Fibroblast of lung (primary cell): ENCODE measurements at regions not wholly inside any gene's neighbourhood (a gene's known extent, or its start where the extent isn't known, plus 50 kb on each side); places are given as distances from the start of the nearest gene placed in this dataset.

Experiments used
- DNase-seq, 2 donors: peaks; one replicate each; pipeline versions ENCODE4 v3.0.0 to v3.0.0-alpha.2; 2010; ENCODE audit warnings: low read depth in 2 of 2
- H2AFZ ChIP-seq: 2 replicates; pipeline ENCODE4 v1.5.1; 2012; ENCODE audit warnings: low read length, control low read depth, inconsistent platforms
- H3K27ac ChIP-seq: 2 replicates; pipeline ENCODE4 v1.5.1; 2011; ENCODE audit warnings: low read length, control low read depth; ENCODE audit not compliant: insufficient read depth
- H3K27me3 ChIP-seq: 2 replicates; pipeline ENCODE4 v1.5.1; 2011; ENCODE audit warnings: mild to moderate bottlenecking, low read length; ENCODE audit not compliant: control insufficient read depth, insufficient read depth
- H3K36me3 ChIP-seq: 2 replicates; pipeline ENCODE4 v1.5.1; 2011; ENCODE audit warnings: low read length; ENCODE audit not compliant: control insufficient read depth, insufficient read depth
- H3K4me1 ChIP-seq: 2 replicates; pipeline ENCODE4 v1.5.1; 2011; ENCODE audit warnings: low read length; ENCODE audit not compliant: control insufficient read depth, insufficient read depth; ENCODE audit errors: extremely low read depth
- H3K4me2 ChIP-seq: 2 replicates; pipeline ENCODE4 v1.5.1; 2011; ENCODE audit warnings: low read length, control low read depth; ENCODE audit not compliant: insufficient read depth; ENCODE audit errors: extremely low read depth
- H3K4me3 ChIP-seq, 4 experiments: fragments of 200-600 bp in 1 of 4; sonication (generic) in 1 of 4; replicated peaks in 1 of 4; 2 replicates each; pipeline ENCODE4 v1.5.1; 2011 to 2016; ENCODE audit warnings: low read length in 4 of 4, low read depth in 3 of 4, mild to moderate bottlenecking in 3 of 4, control low read depth in 2 of 4, inconsistent platforms in 1 of 4, mixed read lengths in 1 of 4; ENCODE audit not compliant: insufficient read depth in 1 of 4; ENCODE audit errors: control extremely low read depth in 1 of 4
- H3K79me2 ChIP-seq: 2 replicates; pipeline ENCODE4 v1.5.1; 2012; ENCODE audit warnings: mild to moderate bottlenecking, low read length, inconsistent platforms; ENCODE audit not compliant: control insufficient read depth, insufficient read depth
- H3K9ac ChIP-seq: 2 replicates; pipeline ENCODE4 v1.5.1; 2011; ENCODE audit warnings: mild to moderate bottlenecking, low read length, control low read depth; ENCODE audit not compliant: insufficient read depth
- H3K9me3 ChIP-seq: 2 replicates; pipeline ENCODE4 v1.5.1; 2012; ENCODE audit warnings: low read depth, low read length; ENCODE audit not compliant: control insufficient read depth, insufficient read depth
- H4K20me1 ChIP-seq: 2 replicates; pipeline ENCODE4 v1.5.1; 2011; ENCODE audit warnings: low read length; ENCODE audit not compliant: control insufficient read depth, insufficient read depth; ENCODE audit errors: extremely low read depth
- EZH2 ChIP-seq: IDR thresholded peaks from 2 replicates; pipeline ENCODE4 v1.5.1; 2012; ENCODE audit warnings: low read length, control low read depth, mild to moderate bottlenecking; ENCODE audit errors: missing control alignments
- TF ChIP-seq, protein P1 (sequence below), 2 donors: IDR thresholded peaks in 1 of 2; conservative IDR thresholded peaks in 1 of 2; 1 replicate in 1 of 2; 2 replicates in 1 of 2; pipeline ENCODE4 v1.5.1; 2011 to 2012; ENCODE audit warnings: low read length in 2 of 2, control low read depth in 1 of 2, inconsistent platforms in 1 of 2, low read depth in 1 of 2, mild to moderate bottlenecking in 1 of 2

DNA sequence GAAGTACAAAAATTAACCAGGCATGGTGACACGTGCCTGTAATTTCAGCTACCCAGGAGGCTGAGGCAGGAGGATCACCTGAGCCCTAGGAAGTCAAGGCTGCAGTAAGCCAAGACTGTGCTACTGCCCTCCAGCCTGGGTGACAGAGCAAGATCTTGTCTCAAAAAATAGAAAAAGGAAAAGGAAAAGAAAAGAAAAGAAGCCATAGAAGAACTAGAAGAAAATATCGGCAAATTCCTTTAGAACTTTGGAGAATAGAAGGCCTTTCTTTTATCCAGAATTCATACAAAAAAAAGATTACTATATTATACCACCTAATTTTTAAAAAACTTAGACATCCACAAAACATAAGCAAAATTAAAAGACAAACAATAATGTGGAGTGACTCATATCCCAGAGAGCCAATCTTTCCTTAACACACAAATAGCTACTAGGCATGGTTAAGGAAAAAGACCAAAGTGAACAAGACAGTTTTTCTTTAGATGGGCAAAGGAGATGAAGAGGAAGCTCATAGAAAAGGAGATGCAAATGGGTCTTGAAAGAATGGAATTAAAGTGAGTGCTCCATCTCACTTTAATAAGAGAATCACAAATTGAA lies 251.1 kb upstream of the IRF2BP2 start:
- no peaks in the 10 kb centered on the region for H3K79me2 ChIP-seq

DNA sequence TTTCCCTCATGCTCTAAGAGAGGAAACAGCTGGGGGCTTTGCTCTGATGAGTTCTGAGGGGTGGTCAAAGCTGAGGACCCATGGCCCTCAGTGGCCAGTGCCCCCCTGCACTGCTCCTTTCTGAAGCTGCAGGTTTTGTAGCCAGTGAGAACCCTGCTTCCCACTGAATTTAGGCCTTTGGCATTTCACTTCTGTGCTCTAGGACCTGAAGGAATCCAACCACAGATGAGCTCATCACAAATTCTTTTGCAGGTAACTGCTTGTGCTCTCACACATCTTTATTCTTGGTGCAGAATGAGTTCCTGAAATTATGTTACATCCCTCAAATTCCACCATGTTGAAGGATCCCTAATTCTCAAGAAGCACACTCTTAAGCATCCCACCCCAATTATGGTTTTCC lies 248.7 kb upstream of the IRF2BP2 start:
- DNase-seq: peak in 1 of 2 donors; percentile 52
- no peak for TF ChIP-seq EZH2
- TF ChIP-seq, protein P1, sequence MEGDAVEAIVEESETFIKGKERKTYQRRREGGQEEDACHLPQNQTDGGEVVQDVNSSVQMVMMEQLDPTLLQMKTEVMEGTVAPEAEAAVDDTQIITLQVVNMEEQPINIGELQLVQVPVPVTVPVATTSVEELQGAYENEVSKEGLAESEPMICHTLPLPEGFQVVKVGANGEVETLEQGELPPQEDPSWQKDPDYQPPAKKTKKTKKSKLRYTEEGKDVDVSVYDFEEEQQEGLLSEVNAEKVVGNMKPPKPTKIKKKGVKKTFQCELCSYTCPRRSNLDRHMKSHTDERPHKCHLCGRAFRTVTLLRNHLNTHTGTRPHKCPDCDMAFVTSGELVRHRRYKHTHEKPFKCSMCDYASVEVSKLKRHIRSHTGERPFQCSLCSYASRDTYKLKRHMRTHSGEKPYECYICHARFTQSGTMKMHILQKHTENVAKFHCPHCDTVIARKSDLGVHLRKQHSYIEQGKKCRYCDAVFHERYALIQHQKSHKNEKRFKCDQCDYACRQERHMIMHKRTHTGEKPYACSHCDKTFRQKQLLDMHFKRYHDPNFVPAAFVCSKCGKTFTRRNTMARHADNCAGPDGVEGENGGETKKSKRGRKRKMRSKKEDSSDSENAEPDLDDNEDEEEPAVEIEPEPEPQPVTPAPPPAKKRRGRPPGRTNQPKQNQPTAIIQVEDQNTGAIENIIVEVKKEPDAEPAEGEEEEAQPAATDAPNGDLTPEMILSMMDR (conservative IDR thresholded peaks at IDR 0.05 in 1 of 2, IDR thresholded peaks at IDR 0.05 in 1 of 2; ENCODE audit: low read depth in 1 of 2, low read length in 2 of 2): no peak
- H3K27ac ChIP-seq: no peak overlapping the region

More for the DNA sequence above, 251.1 kb upstream of the IRF2BP2 start:
- Histone ChIP-seq H3K9me3 (no peaks in the 10 kb centered on the region), H3K4me2 (no peak overlapping the region), H3K4me1 (peaks cover 7% of the 10 kb centered on the region), H3K36me3 (no peaks in the 10 kb centered on the region), H3K27ac (no peak overlapping the region), H3K27me3 (no peaks in the 10 kb centered on the region), H3K9ac (no peak overlapping the region), H3K4me3 (no peak overlapping the region), H4K20me1 (no peaks in the 10 kb centered on the region), H2AFZ (no peak overlapping the region)
- TF ChIP-seq EZH2: no peak
- TF ChIP-seq, protein P1 (conservative IDR thresholded peaks at IDR 0.05 in 1 of 2, IDR thresholded peaks at IDR 0.05 in 1 of 2; ENCODE audit: low read depth in 1 of 2, low read length in 2 of 2): no peak
- no peak for DNase-seq

DNA sequence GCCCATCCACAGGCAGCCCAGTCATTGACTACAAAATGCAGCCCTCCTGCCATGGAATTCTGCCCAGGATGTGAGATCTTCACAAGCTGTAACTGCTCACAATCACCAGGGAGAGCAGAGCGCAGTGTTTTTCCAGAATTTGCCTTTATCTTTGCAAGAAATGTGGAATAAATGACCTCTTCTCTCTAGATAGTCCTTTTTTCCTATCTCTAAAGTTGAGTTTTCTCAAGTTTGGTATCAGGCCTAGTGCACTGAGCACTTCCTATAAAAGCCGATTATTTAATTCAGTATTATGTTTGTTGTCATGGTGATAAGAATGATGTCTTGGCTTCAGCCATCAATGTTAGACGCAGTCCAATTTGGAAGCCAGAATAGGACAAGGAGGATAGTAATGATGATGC lies 246.9 kb upstream of the IRF2BP2 start:
- no peaks in the 10 kb centered on the region for H3K79me2 ChIP-seq

More for the DNA sequence above, 248.7 kb upstream of the IRF2BP2 start:
- H3K4me1 ChIP-seq: peaks cover 5% of the 10 kb centered on the region
- no peaks in the 10 kb centered on the region for H3K36me3 ChIP-seq
- no peak overlapping the region for H2AFZ ChIP-seq
- no peaks in the 10 kb centered on the region for H4K20me1 ChIP-seq
- no peaks in the 10 kb centered on the region for H3K79me2 ChIP-seq
- H3K9ac ChIP-seq: no peak overlapping the region
- no peaks in the 10 kb centered on the region for H3K9me3 ChIP-seq
- no peak overlapping the region for H3K4me3 ChIP-seq
- H3K4me2 ChIP-seq: no peak overlapping the region
- H3K27me3 ChIP-seq: no peaks in the 10 kb centered on the region

More for the DNA sequence above, 246.9 kb upstream of the IRF2BP2 start:
- Histone ChIP-seq H2AFZ (no peak overlapping the region), H4K20me1 (no peaks in the 10 kb centered on the region), H3K27ac (no peak overlapping the region), H3K4me1 (no peaks in the 10 kb centered on the region), H3K9me3 (no peaks in the 10 kb centered on the region), H3K36me3 (no peaks in the 10 kb centered on the region), H3K4me2 (no peak overlapping the region), H3K9ac (no peak overlapping the region), H3K4me3 (no peak overlapping the region), H3K27me3 (no peaks in the 10 kb centered on the region)
- TF ChIP-seq, protein P1 (conservative IDR thresholded peaks at IDR 0.05 in 1 of 2, IDR thresholded peaks at IDR 0.05 in 1 of 2; ENCODE audit: low read depth in 1 of 2, low read length in 2 of 2): no peak
- TF ChIP-seq EZH2: no peak
- no peak for DNase-seq
